Chondrocyte (in vitro differentiated cells): ENCODE measurements at regions not wholly inside any gene's neighbourhood (a gene's known extent, or its start where the extent isn't known, plus 50 kb on each side); places are given as distances from the start of the nearest gene placed in this dataset.

ENCODE experiments used
- DNase-seq: peaks from one replicate; pipeline ENCODE4 v3.0.0; 2021; ENCODE audit warnings: mixed read lengths, low spot score
- H3K27ac Mint-ChIP-seq: one replicate; pipeline ENCODE4 v1.8.0; 2021; ENCODE audit warnings: mild to moderate bottlenecking, moderate library complexity, mixed read lengths; ENCODE audit not compliant: unreplicated experiment
- H3K27me3 Mint-ChIP-seq: 2 replicates; pipeline ENCODE4 v1.8.0; 2021; ENCODE audit warnings: low read depth, mixed read lengths
- H3K36me3 Mint-ChIP-seq: 2 replicates; pipeline ENCODE4 v1.8.0; 2021; ENCODE audit warnings: low read depth, mixed read lengths
- H3K4me1 Mint-ChIP-seq: 2 replicates; pipeline ENCODE4 v1.8.0; 2021; ENCODE audit warnings: low read depth, mild to moderate bottlenecking, mixed read lengths
- H3K4me3 Mint-ChIP-seq: one replicate; pipeline ENCODE4 v1.8.0; 2021; ENCODE audit warnings: mild to moderate bottlenecking, moderate library complexity, mixed read lengths; ENCODE audit not compliant: unreplicated experiment
- H3K9me3 Mint-ChIP-seq: 2 replicates; pipeline ENCODE4 v1.8.0; 2021; ENCODE audit warnings: low read depth, mixed read lengths
- CTCF ChIP-seq: fragments of 200-600 bp; sonication (generic); IDR thresholded peaks from 2 replicates; pipeline ENCODE4 v1.5.0; 2021; ENCODE audit warnings: antibody characterized with exemption, mild to moderate bottlenecking, moderate library complexity

- Mint-ChIP-seq H3K4me1 (peaks cover 10% of the 10 kb centered on the region), H3K36me3 (peaks cover 4% of the 10 kb centered on the region), H3K27ac (no peak overlapping the region), H3K4me3 (no peak overlapping the region), H3K9me3 (peaks cover 6% of the 10 kb centered on the region), H3K27me3 (no peaks in the 10 kb centered on the region)
- no peak for TF ChIP-seq CTCF
- DNase-seq = no peak
Observed at GRCh38 chr10:10886861-10887531, 130.7 kb upstream of the CELF2 start.

- no peak for DNase-seq
- peaks cover 8% of the 10 kb centered on the region for H3K9me3 Mint-ChIP-seq
- TF ChIP-seq CTCF = no peak
- H3K27me3 Mint-ChIP-seq = no peaks in the 10 kb centered on the region
- H3K4me1 Mint-ChIP-seq = peaks cover 8% of the 10 kb centered on the region
- H3K36me3 Mint-ChIP-seq = peaks cover 2% of the 10 kb centered on the region
- H3K4me3 Mint-ChIP-seq = no peak overlapping the region
- peak overlapping the region; percentile 79 for H3K27ac Mint-ChIP-seq
Observed at GRCh38 chr10:10891124-10892082, 126.3 kb upstream of the CELF2 start.

GRCh38 chr10:10892290-10892875 is 125.3 kb upstream of the CELF2 start:
- TF ChIP-seq CTCF = no peak
- Mint-ChIP-seq H3K4me3 (no peak overlapping the region), H3K36me3 (peaks cover 2% of the 10 kb centered on the region), H3K27ac (no peak overlapping the region), H3K9me3 (peaks cover 9% of the 10 kb centered on the region), H3K4me1 (peaks cover 8% of the 10 kb centered on the region), H3K27me3 (no peaks in the 10 kb centered on the region)
- no peak for DNase-seq

GRCh38 chr10:10897400-10897799 is 120.3 kb upstream of the CELF2 start:
- Mint-ChIP-seq H3K4me3 (no peak overlapping the region), H3K27me3 (no peaks in the 10 kb centered on the region), H3K27ac (no peak overlapping the region), H3K9me3 (peaks cover 9% of the 10 kb centered on the region), H3K36me3 (peaks cover 2% of the 10 kb centered on the region), H3K4me1 (peaks cover 2% of the 10 kb centered on the region)
- TF ChIP-seq CTCF = no peak
- no peak for DNase-seq

- Mint-ChIP-seq H3K27ac (no peak overlapping the region), H3K27me3 (no peaks in the 10 kb centered on the region), H3K4me3 (no peak overlapping the region), H3K9me3 (no peaks in the 10 kb centered on the region), H3K4me1 (peaks cover 4% of the 10 kb centered on the region), H3K36me3 (no peaks in the 10 kb centered on the region)
- DNase-seq = no peak
- TF ChIP-seq CTCF = peak; percentile 33
Observed at GRCh38 chr10:10901906-10902305, 115.8 kb upstream of the CELF2 start.
